ENCODE measurements at regions not wholly inside any gene's neighbourhood (a gene's known extent, or its start where the extent isn't known, plus 50 kb on each side); places are given as distances from the start of the nearest gene placed in this dataset.

DNA sequence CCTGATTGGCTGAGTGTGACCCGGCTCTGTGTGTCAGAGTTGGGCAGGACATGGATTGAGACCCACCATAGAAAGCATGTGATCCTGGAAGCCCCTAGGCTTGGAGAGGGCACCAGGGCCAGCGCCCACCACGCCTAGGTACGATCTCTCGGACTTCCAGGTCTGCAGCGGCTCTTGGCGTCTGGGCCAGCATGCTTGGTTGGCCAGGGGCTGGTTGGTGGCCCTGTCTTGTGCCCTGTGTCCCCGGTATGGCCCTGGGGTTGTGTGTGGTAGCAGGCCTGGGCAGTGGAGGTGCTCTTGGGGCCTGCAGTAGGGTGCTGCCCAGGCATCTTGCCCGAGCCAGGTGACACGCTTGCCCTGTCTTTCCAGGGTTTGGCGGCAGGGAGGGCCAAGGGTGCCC, 210.6 kb downstream of the UBE3A start:
- Histone ChIP-seq H3K14ac (ENCODE audit: insufficient read length) (no peak overlapping the region), H2BK120ac (replicated peaks; ENCODE audit: low read depth, low read length) (no peak overlapping the region), H3K23ac (ENCODE audit: insufficient read length) (no peak overlapping the region), H3K27me3 (replicated peaks in 1 of 4; ENCODE audit: control insufficient read depth in 3 of 4, extremely low read depth in 1 of 4, insufficient read depth in 3 of 4, low read length in 3 of 4) (no peaks in the 10 kb centered on the region), H3K36me3 (ENCODE audit: control insufficient read depth in 2 of 4, insufficient read depth in 4 of 4, low read length in 3 of 4) (no peaks in the 10 kb centered on the region), H3K9me3 (ENCODE audit: insufficient read depth in 2 of 2, low read depth in 1 of 2, low read length in 1 of 2) (peaks cover 75 to 100% of the 10 kb centered on the region in 2 experiments), H2BK5ac (ENCODE audit: low read depth, low read length) (no peak overlapping the region), H3K4ac (replicated peaks; ENCODE audit: insufficient read length, low read depth, low read length) (no peak overlapping the region), H3K9ac (replicated peaks in 1 of 4; ENCODE audit: extremely low read depth in 1 of 4, low read depth in 3 of 4, low read length in 3 of 4) (no peak overlapping the region), H2AFZ (ENCODE audit: low read length) (no peak overlapping the region), H2BK15ac (ENCODE audit: low read length) (no peak overlapping the region), H3K4me2 (ENCODE audit: insufficient read depth in 1 of 2, low read depth in 2 of 2, low read length in 2 of 2) (no peak overlapping the region), H3K23me2 (ENCODE audit: low read depth, low read length) (no peaks in the 10 kb centered on the region), H3K18ac (ENCODE audit: extremely low read depth, low read length) (no peak overlapping the region), H3K79me2 (ENCODE audit: control insufficient read depth in 1 of 2, insufficient read depth in 2 of 2, low read length in 2 of 2) (no peaks in the 10 kb centered on the region), H3K4me1 (replicated peaks in 1 of 4; ENCODE audit: control insufficient read depth in 3 of 4, insufficient read depth in 4 of 4, low read length in 3 of 4) (no peaks in the 10 kb centered on the region), H2BK12ac (ENCODE audit: low read depth, low read length) (no peak overlapping the region), H2BK20ac (ENCODE audit: low read length) (no peak overlapping the region), H4K8ac (ENCODE audit: extremely low read depth, insufficient read depth, low read length) (no peak overlapping the region), H3K79me1 (ENCODE audit: low read depth, low read length) (no peaks in the 10 kb centered on the region), H4K20me1 (replicated peaks in 1 of 2; ENCODE audit: control insufficient read depth in 1 of 2, insufficient read depth in 2 of 2, low read length in 2 of 2) (no peaks in the 10 kb centered on the region), H4K5ac (ENCODE audit: insufficient read length, low read depth, low read length) (no peak overlapping the region), H2AK5ac (ENCODE audit: low read depth, low read length) (no peak overlapping the region), H3K56ac (replicated peaks; ENCODE audit: insufficient read length, low read depth, low read length) (no peak overlapping the region), H3K27ac (ENCODE audit: low read depth, low read length) (no peak overlapping the region), H3K4me3 (ENCODE audit: extremely low read depth in 1 of 4, insufficient read depth in 2 of 4, low read depth in 3 of 4, low read length in 4 of 4) (no peak overlapping the region), H4K91ac (replicated peaks; ENCODE audit: insufficient read length, low read length) (no peak overlapping the region)
- DNase-seq (ENCODE audit: low read depth in 1 of 2, low spot score in 2 of 2) (no peak), FAIRE-seq (no peak)
- TF ChIP-seq SP4 (IDR thresholded peaks at IDR 0.05; ENCODE audit: low read length) (no peak), EZH2 (IDR thresholded peaks at IDR 0.05; ENCODE audit: low read depth, low read length, severe bottlenecking) (no peak), NRF1 (IDR thresholded peaks at IDR 0.05; ENCODE audit: low read depth, low read length) (no peak), RNF2 (IDR thresholded peaks at IDR 0.05; ENCODE audit: borderline replicate concordance, low read depth, low read length, missing control alignments, poor library complexity, severe bottlenecking) (no peak), TEAD4 (IDR thresholded peaks at IDR 0.05; ENCODE audit: low read depth, low read length) (no peak), SIRT6 (IDR thresholded peaks at IDR 0.05; ENCODE audit: low read length) (no peak), HDAC6 (IDR thresholded peaks at IDR 0.05; ENCODE audit: low read depth, low read length) (no peak), SUZ12 (IDR thresholded peaks at IDR 0.05; ENCODE audit: low read length) (no peak), POLR2A (IDR thresholded peaks at IDR 0.05; ENCODE audit: control extremely low read depth in 1 of 2, low read depth in 2 of 2, low read length in 2 of 2) (no peak), ZNF274 (IDR thresholded peaks at IDR 0.05; ENCODE audit: borderline replicate concordance, extremely low read depth, low read length) (no peak)
- TF ChIP-seq, protein P1, sequence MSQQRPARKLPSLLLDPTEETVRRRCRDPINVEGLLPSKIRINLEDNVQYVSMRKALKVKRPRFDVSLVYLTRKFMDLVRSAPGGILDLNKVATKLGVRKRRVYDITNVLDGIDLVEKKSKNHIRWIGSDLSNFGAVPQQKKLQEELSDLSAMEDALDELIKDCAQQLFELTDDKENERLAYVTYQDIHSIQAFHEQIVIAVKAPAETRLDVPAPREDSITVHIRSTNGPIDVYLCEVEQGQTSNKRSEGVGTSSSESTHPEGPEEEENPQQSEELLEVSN (IDR thresholded peaks at IDR 0.05): no peak
- ChIA-PET CTCF (ENCODE audit: partially characterized antibody) (no interaction called here), POLR2A (ENCODE audit: partially characterized antibody) (no interaction called here)
- WGBS, 2 experiments (ENCODE audit: extremely low coverage in 1 of 2, insufficient coverage in 1 of 2, insufficient read length in 1 of 2, insufficient replicate concordance in 2 of 2, low coverage in 1 of 2, low lambda C conversion rate in 2 of 2, missing lambda C conversion rate in 1 of 2): 80% methylated on average over 11 of the region's 11 CpGs; no CpG with 5 or more reads in 1 of the 2 experiments
